Motor neuron (in vitro differentiated cells): ENCODE measurements at regions not wholly inside any gene's neighbourhood (a gene's known extent, or its start where the extent isn't known, plus 50 kb on each side); places are given as distances from the start of the nearest gene placed in this dataset.
A peak's percentile ranks its signal among the peaks of the same experiment; 100 is the strongest.
"Not testable (repeated sequence)": the region's sequence is repeated elsewhere in the genome, so short reads cannot be mapped to it uniquely, and the experiment has no call there.

Experiments
- ATAC-seq, 8 experiments: fragments of 200-7000 bp; cut with Tn5 transposase; replicated peaks in 6 of 8; 2 replicates each; pipeline ENCODE4 v1.8.0; 2021; ENCODE audit warnings: mild to moderate bottlenecking in 8 of 8, moderate library complexity in 8 of 8
- H3K27ac ChIP-seq, 2 donors: fragments of 250-450 bp; sonication (Bioruptor Pico); 2 replicates each; pipeline ENCODE4 v1.9.0; 2021; ENCODE audit warnings: antibody characterized with exemption in 2 of 2, mild to moderate bottlenecking in 2 of 2, moderate library complexity in 1 of 2
- H3K4me1 ChIP-seq, 2 donors: fragments of 250-450 bp; sonication (Bioruptor Pico); replicated peaks in 1 of 2; 2 replicates each; pipeline ENCODE4 v1.6.1; 2021; ENCODE audit warnings: antibody characterized with exemption in 2 of 2, mild to moderate bottlenecking in 2 of 2, moderate library complexity in 1 of 2
- H3K4me3 ChIP-seq, 5 donors: fragments of 250-450 bp; sonication (Bioruptor Pico); 2 replicates each; pipeline ENCODE4 v1.9.0; 2021; ENCODE audit warnings: antibody characterized with exemption in 5 of 5, mild to moderate bottlenecking in 5 of 5, moderate library complexity in 4 of 5
- WGBS, 10 experiments: fragments of 450-650 bp; shearing (Covaris generic); methylation state at CpG; one replicate each; pipeline ENCODE4 v1.0.0; 2022; 5-methylcytosine and 5-hydroxymethylcytosine counted together
- in situ Hi-C, 9 experiments: fragments of 400-800 bp; cut with MboI; loops; one replicate each; pipeline ENCODE4 v1.15.0; 2021; ENCODE audit warnings: low sequenced_read_pairs in 9 of 9, low pct_unique_long_range_greater_than_20kb in 2 of 9; ENCODE audit not compliant: unreplicated experiment in 9 of 9

DNA sequence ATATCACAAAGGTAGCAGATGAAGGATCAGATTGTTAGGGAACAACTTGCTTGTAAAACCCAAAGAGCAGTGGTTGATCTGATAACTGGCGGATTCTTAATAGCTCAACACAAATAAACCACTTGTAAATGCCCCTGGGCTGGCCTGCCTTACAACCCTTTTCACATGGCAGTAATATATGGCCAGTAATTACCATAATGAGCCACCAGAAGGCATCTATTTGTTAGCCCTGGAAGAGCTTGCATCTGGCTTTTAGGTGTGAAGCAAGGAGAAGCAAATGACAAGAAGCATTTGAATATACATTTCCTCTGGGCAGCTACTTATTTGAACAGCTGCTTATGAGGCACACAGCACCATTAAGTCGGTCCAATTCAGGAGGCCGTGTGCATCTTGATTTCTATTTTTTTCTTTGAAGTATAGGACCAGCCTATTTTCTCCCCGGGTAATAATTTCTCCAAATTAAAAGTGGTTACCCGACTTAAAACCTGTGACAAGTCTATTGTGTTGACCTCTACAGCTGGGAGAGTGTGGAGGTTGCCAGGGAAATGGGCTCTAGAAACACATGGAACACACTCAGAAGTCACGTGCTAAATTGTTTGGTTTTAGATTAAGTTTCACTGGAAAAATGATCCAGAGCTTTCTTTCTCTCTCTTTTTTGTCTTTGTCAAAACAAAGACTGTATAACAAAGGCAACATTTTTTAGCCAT lies 113.4 kb downstream of the SEM1 start:
- 0 to 28% (median 7%) methylated on average over 2 to 6 of the region's 6 CpGs; no CpG with 5 or more reads in 1 of the 10 experiments for WGBS, 10 experiments
- in situ Hi-C loops = no loop called here
- no peak overlapping the region for H3K4me3 ChIP-seq
- peak overlapping the region in 1 of 2 donors; percentile 1 for H3K27ac ChIP-seq
- peaks cover 22 to 28% of the 10 kb centered on the region in 2 donors for H3K4me1 ChIP-seq
- ATAC-seq = peak; percentile 78 to 96 (median 89)

DNA sequence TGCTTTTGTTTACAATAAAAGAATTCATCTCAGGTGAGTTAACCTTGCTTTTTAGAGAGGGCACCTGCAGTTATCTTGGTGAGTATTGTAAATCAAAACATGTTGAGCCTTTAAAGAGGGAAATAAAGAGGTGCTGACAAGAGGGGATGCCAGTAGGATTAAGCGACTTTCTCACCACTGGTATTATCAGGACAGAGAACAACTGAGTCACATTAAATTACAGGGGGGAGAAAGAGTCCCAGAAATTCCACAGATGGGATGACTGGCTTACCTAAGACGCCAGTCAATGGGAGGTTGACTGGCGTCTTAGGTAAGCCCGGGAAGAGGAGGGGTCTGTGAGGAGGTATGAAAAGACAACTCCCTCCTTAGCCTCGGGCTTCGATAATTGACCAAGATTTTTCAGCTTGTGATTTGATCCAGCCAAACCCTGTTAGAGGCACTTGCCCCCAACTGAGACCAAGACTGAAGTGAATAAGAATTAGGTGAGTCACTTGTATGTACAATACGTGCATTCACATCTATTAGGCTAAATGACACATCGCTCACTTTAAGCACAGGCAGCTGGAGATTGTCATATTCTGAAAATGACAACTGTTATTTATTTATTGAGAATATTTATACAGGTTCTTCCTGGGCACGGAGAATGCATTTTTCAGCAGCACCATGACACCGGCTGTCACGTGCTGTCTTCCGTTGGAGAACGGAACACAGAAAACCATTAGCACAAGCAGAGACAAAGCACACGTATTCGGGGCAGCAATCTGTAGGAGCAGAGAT lies 117.6 kb downstream of the SEM1 start:
- Histone ChIP-seq H3K4me1 (peaks cover 22 to 26% of the 10 kb centered on the region in 2 donors), H3K27ac (no peak overlapping the region), H3K4me3 (no peak overlapping the region)
- 2 to 48% (median 32%) methylated on average over 2 to 14 of the region's 15 CpGs for WGBS, 10 experiments
- in situ Hi-C loops = no loop called here
- ATAC-seq = peak in 7 of 8 experiments; percentile 9 to 72 (median 64)

DNA sequence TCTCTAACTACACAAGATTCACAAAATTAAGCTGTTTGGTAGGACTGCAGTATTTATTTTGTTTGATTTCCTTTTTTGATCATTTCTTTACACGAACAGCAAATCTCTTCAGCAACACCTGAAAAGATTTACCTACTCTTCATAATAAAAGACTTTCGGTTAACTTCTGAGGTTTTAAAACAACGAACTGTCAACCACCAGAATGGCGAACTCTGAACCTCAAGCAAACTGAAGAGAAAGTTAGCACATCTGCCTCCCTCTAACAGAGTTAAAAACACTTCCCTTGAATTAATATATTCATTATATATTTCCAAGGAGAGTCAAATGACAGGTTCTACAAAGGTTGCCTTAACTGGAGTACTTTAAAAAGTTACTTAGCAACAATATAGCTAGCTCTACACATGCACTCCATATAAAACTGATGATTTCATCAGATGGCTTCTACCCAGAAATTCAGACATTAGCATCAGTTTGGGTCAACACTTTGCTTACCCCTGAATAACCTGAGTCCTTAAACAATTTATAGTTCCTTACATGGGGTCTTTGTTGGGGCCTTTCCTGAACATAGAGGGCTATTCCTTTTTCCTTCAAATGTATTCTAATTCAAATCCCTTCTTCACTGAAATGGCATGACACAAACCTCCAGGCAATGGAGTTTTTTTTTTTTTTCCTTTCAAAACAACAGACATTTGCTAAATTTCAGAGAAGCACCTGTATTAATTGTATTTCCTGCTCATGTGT lies 118.3 kb downstream of the SEM1 start:
- Histone ChIP-seq H3K4me1 (peaks cover 15 to 18% of the 10 kb centered on the region in 2 donors), H3K27ac (no peak overlapping the region), H3K4me3 (no peak overlapping the region)
- ATAC-seq = peak in 2 of 8 experiments; percentile 3 to 7
- 21 to 78% (median 42%) methylated on average over 2 to 4 of the region's 4 CpGs; no CpG with 5 or more reads in 1 of the 10 experiments for WGBS, 10 experiments
- in situ Hi-C loops = no loop called here

DNA sequence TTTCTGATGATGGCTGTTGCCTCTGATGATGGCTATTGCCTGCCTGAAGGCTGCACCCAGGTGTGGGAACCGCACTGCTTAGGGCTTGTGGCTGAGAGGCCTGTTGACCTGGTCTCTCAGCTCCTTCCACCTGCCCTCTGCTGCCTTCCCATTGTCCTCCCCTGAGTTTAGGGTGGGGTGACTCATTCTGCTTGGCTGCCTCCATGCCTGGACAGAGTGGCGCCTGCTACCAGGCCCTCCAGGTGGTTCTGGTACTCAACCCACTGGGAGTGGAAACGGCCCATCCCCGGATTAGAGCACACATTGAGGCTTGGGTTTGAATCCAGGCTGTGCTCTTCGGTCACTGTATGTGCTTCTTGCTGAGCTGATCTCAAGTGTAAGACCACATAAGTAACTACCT lies 120.6 kb downstream of the SEM1 start:
- Histone ChIP-seq H3K4me3 (no peak overlapping the region), H3K27ac (no peak overlapping the region), H3K4me1 (peaks cover 5 to 12% of the 10 kb centered on the region in 2 donors)
- in situ Hi-C loops = no loop called here
- WGBS, 10 experiments = 30 to 100% (median 70%) methylated on average over 1 to 3 of the region's 5 CpGs; no CpG with 5 or more reads in 4 of the 10 experiments
- no peak for ATAC-seq

DNA sequence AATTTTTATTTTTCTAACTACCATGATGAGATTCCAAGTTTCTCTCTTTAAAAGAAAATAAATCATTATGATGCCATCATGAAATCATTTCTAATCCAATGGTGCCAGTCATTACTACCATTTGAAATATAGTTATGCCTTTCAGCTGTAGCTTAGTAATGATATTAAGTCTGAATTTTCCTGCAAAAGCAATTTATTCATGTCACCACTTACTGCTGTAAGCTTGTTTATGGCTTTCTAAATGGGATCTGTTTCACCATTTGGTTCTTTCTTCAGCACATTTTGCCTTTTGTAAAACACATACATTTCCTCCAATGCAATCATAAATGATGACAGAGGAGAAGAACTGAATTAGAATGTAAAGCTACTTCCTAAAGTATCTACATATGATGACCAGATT lies 130.5 kb downstream of the SEM1 start:
- ATAC-seq = peak in 4 of 8 experiments; percentile 29 to 92 (median 76)
- no peaks in the 10 kb centered on the region for H3K4me1 ChIP-seq
- in situ Hi-C loops = no loop called here
- H3K27ac ChIP-seq = no peak overlapping the region
- no peak overlapping the region for H3K4me3 ChIP-seq

DNA sequence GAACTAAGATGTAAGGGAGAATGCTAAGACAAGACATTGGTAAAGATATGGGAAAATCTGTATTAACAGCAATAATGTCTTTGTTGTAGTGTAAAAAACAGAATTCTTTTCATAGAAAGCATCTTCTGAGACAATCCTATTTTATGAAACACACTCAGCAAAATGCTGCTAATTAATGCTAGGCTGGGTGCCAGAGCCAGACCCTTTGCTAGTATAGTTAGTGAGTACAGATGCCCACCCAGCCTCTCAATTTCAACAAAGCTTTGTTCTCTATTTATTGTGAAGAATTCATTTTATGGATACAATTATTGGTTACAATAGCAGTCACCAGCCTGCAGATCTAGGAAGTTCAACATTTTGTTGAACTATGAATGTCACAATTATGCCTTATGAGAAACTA lies 131.0 kb downstream of the SEM1 start:
- H3K27ac ChIP-seq = no peak overlapping the region
- no peak overlapping the region for H3K4me3 ChIP-seq
- no peaks in the 10 kb centered on the region for H3K4me1 ChIP-seq
- ATAC-seq = no peak
- in situ Hi-C loops = no loop called here

DNA sequence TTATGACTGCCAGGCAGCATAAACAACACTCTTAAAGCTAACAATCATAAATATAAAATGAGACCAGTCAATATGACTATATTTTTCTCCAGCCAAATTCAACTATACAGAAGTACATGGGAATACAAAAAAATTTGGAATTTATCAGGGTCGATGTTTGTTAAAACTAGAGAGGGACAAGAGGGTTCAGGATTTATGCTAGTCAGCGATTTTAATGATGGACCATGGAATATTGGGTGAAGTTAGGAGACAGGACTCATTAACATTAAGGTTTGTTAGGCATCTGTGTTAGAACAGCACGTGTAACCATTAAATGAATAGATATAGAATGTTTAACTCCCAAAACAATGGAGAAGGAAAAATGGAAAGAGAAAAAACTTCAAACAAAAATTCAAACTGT lies 146.2 kb downstream of the SEM1 start:
- in situ Hi-C loops = no loop called here
- Histone ChIP-seq H3K27ac (no peak overlapping the region), H3K4me1 (no peaks in the 10 kb centered on the region), H3K4me3 (no peak overlapping the region)
- no peak for ATAC-seq
- 26 to 96% (median 71%) methylated on average over 3 of the region's 3 CpGs for WGBS, 10 experiments

DNA sequence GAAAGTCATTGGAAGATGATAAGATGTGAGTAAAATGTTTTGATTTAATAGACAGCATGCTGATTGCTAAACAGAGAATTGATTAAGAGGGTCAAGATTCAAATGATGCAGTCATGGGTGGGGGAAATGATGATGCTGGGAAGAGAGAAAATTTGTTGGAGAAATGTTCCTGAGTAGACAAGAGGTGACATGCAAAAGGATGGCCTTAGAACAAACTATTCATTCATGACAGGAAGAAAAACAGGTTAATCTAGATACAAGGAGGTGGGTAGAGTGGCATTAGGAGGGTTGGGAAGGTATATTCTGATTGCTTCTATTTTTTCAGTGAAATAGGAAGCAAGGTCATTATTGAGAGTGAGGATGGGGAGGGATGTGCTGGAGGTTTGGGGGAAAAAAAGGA lies 146.7 kb downstream of the SEM1 start:
- no peak for ATAC-seq
- Histone ChIP-seq H3K4me1 (no peaks in the 10 kb centered on the region), H3K27ac (no peak overlapping the region), H3K4me3 (no peak overlapping the region)
- in situ Hi-C loops = no loop called here

DNA sequence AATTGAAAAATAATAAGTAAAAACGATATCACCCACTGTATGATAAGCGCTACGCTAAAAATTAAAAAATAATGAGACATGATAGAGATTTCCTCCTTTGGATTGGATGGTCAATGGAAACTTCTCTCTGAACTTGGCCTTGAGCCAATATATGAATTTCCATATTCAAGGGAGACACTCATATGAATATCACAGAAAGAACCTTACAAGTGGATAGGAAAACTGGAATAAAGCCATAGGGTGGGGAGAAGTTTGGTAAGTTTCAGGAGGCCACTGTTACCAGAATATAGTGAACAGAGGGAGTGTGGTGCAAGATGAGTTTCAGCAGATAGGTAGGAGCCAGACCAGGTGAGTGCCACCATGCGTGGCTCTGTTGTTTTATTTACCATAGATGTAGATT lies 147.2 kb downstream of the SEM1 start:
- H3K27ac ChIP-seq = no peak overlapping the region
- in situ Hi-C loops = no loop called here
- peak in 3 of 8 experiments; percentile 44 to 65 (median 59) for ATAC-seq
- no peaks in the 10 kb centered on the region for H3K4me1 ChIP-seq
- H3K4me3 ChIP-seq = no peak overlapping the region
- 19 to 100% (median 49%) methylated on average over 1 to 4 of the region's 4 CpGs for WGBS, 10 experiments

DNA sequence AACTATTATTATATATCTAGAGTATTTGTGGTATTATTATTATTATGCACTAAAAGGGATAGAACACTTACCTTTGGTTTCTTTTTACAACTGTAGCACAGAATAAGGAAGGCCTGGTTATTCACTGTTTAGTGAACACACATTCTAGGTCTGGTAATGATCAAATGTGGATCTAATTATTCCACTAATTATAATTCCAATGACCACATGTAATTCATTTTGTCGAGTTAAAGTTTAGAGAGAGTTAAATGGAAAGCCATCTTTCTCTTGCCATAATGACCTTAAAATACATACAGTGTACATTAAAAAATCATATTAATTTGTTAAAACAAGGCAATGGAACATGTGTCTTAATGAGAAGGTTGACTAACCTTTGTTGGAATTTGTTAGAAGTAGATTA lies 147.8 kb downstream of the SEM1 start:
- WGBS, 10 experiments = 0 to 100% (median 83%) methylated on average over 1 of the region's 1 CpG; no CpG with 5 or more reads in 5 of the 10 experiments
- H3K4me3 ChIP-seq = no peak overlapping the region
- no peak for ATAC-seq
- no peak overlapping the region for H3K27ac ChIP-seq
- in situ Hi-C loops = no loop called here
- no peaks in the 10 kb centered on the region for H3K4me1 ChIP-seq

DNA sequence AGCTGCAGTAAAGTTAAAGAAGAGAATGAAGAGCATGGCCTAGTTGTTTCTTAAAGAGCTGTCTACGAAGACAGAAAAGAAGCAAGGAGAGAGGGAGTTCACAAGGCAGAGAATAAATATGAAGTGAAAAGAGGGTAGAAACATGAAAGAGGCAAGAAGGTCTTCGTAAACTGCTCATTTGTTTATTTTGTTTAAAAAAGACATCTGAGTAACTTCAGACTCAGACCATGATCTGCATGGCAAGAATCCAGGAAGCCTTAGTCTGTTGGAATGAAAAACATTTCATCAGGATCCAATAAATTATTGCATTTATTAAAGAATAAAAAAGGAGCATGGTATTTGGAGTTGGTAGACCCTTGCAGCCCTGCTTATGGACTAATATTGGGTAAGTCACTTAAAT lies 151.1 kb downstream of the SEM1 start:
- Histone ChIP-seq H3K4me1 (no peaks in the 10 kb centered on the region), H3K27ac (no peak overlapping the region), H3K4me3 (no peak overlapping the region)
- no peak for ATAC-seq
- in situ Hi-C loops = no loop called here
- WGBS, 10 experiments = 30 to 100% (median 96%) methylated on average over 1 to 2 of the region's 2 CpGs

DNA sequence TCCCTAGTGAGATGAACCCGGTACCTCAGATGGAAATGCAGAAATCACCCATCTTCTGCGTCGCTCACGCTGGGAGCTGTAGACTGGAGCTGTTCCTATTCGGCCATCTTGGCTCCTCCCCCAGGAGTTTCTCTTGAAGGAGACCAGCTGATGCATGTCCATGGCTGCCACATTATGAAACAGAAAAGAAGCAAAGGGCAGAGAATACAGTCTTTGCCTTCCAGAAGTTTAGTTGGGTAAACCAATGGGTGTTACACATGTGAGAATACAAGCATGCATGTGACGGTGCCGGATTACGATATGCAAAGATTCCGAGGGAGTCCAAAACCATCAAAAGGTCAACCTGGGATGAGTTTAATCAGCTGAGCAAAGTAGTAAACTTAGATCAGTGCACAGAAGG lies 151.6 kb downstream of the SEM1 start:
- 60 to 100% (median 97%) methylated on average over 1 to 4 of the region's 9 CpGs; no CpG with 5 or more reads in 2 of the 10 experiments for WGBS, 10 experiments
- Histone ChIP-seq H3K27ac (no peak overlapping the region), H3K4me3 (no peak overlapping the region), H3K4me1 (no peaks in the 10 kb centered on the region)
- no peak for ATAC-seq
- in situ Hi-C loops = no loop called here

DNA sequence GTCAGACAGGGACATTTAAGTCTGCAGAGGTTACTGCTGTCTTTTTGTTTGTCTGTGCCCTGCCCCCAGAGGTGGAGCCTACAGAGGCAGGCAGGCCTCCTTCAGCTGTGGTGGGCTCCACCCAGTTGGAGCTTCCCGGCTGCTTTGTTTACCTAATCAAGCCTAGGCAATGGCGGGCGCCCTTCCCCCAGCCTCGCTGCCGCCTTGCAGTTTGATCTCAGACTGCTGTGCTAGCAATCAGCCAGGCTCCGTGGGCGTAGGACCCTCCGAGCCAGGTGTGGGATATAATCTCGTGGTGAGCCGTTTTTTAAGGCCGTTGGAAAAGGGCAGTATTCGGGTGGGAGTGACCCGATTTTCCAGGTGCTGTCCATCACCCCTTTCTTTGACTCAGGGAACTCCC lies 152.0 kb downstream of the SEM1 start:
- in situ Hi-C loops, H3K27ac ChIP-seq, H3K4me3 ChIP-seq, H3K4me1 ChIP-seq, ATAC-seq: not testable (repeated sequence)
- 63% methylated on average over 6 of the region's 13 CpGs; no CpG with 5 or more reads in 9 of the 10 experiments for WGBS, 10 experiments
